ENCODE measurements at regions not wholly inside any gene's neighbourhood (a gene's known extent, or its start where the extent isn't known, plus 50 kb on each side); places are given as distances from the start of the nearest gene placed in this dataset.
"Not testable (repeated sequence)": the region's sequence is repeated elsewhere in the genome, so short reads cannot be mapped to it uniquely, and the experiment has no call there.

DNA sequence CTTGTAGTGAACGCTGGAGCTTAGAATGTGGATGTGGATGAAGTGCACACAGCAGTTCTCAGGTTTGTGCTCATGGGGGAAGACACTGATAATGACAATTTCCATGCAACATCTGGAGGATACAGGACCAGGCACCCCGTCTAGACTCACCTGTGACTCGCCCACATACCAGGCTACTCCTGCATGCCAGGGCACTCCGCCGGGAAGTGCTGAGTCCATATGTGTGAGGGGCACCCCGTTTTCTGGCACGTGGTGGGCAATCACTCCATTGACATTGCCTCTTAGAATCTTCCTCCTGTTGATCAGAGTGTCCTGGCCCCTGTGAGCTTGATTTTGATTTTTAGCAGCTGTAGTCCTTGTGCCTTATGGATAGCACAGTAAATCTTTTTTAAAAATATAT is 90.9 kb upstream of the LRPAP1 start:
- H3K9me3 ChIP-seq = no peaks in the 10 kb centered on the region
- H3K36me3 ChIP-seq = no peaks in the 10 kb centered on the region
- no peaks in the 10 kb centered on the region for H3K4me1 ChIP-seq
- TF ChIP-seq POLR2A (IDR thresholded peaks at IDR 0.05) = no peak
- TF ChIP-seq, protein P1, sequence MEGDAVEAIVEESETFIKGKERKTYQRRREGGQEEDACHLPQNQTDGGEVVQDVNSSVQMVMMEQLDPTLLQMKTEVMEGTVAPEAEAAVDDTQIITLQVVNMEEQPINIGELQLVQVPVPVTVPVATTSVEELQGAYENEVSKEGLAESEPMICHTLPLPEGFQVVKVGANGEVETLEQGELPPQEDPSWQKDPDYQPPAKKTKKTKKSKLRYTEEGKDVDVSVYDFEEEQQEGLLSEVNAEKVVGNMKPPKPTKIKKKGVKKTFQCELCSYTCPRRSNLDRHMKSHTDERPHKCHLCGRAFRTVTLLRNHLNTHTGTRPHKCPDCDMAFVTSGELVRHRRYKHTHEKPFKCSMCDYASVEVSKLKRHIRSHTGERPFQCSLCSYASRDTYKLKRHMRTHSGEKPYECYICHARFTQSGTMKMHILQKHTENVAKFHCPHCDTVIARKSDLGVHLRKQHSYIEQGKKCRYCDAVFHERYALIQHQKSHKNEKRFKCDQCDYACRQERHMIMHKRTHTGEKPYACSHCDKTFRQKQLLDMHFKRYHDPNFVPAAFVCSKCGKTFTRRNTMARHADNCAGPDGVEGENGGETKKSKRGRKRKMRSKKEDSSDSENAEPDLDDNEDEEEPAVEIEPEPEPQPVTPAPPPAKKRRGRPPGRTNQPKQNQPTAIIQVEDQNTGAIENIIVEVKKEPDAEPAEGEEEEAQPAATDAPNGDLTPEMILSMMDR (IDR thresholded peaks at IDR 0.05) = no peak
- intact Hi-C loops (cut with DNase I) = no loop called here
- peaks cover 0 to 77% (median 0%) of the 10 kb centered on the region in 4 donors for H3K27me3 ChIP-seq
- no peak overlapping the region for H3K4me3 ChIP-seq
- DNase-seq = no peak
- H3K27ac ChIP-seq = no peak overlapping the region
- 59 to 65% methylated on average over 5 to 7 of the region's 7 CpGs for WGBS, 2 donors

DNA sequence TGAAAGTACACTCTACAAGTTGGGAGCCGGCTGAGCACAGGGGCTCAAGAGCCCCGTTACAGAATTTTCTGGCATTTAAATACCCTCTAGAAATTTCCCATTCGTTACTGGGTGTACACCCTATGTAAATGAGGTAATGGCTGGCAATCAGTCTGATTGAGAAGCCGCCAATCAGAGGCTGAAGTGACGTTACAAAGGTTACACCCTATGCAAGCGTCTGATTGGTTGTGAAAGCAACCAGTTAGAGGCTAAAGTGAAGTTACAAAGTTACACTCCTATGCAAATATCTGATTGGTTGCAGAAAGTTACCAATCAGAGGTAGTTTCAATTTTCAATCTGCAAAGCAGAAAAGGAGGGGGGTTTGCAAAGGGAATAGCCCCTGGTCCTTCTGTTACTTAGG is 88.1 kb upstream of the LRPAP1 start:
- H3K27me3 ChIP-seq = peaks cover 0 to 66% (median 0%) of the 10 kb centered on the region in 4 donors
- H3K27ac ChIP-seq; H3K4me3 ChIP-seq; intact Hi-C loops (cut with DNase I); H3K36me3 ChIP-seq; DNase-seq; H3K9me3 ChIP-seq; H3K4me1 ChIP-seq: not testable (repeated sequence)
- 33 to 47% methylated on average over 6 of the region's 6 CpGs for WGBS, 2 donors

DNA sequence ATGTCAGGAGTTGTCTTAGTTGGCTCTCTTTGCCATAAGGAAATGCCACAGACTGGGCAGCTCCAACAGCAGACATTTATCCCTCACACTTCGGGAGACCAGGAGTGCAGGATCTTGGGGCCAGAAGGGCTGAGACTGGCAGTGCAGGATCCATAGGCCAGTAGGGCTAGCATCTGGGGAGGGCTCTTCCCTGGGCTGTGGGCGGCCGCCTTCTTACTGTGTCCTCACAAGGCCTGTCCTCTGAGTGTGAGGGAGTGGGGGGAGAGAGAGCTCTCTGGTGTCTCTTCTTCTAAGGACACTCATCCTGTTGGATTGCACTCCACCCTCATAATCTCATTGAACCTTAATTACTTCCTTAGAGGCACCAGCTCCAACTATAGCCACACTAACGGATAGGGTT is 87.5 kb upstream of the LRPAP1 start:
- H3K9me3 ChIP-seq; H3K4me1 ChIP-seq; DNase-seq; H3K4me3 ChIP-seq; H3K27ac ChIP-seq; intact Hi-C loops (cut with DNase I); H3K36me3 ChIP-seq: not testable (repeated sequence)
- 75 to 83% methylated on average over 1 to 3 of the region's 4 CpGs for WGBS, 2 donors
- peaks cover 0 to 64% (median 0%) of the 10 kb centered on the region in 4 donors for H3K27me3 ChIP-seq

GRCh38 chr4:3618341-3618740 is 86.1 kb upstream of the LRPAP1 start:
- H3K9me3 ChIP-seq; H3K36me3 ChIP-seq; H3K4me1 ChIP-seq; DNase-seq; intact Hi-C loops (cut with DNase I); H3K4me3 ChIP-seq; H3K27ac ChIP-seq: not testable (repeated sequence)
- H3K27me3 ChIP-seq = peaks cover 0 to 50% (median 0%) of the 10 kb centered on the region in 4 donors
- WGBS, 2 donors = 71 to 82% methylated on average over 3 of the region's 3 CpGs

- WGBS, 2 donors = 75 to 84% methylated on average over 27 to 33 of the region's 40 CpGs
- Histone ChIP-seq H3K9me3 (no peaks in the 10 kb centered on the region), H3K36me3 (no peaks in the 10 kb centered on the region), H3K27me3 (peaks cover 0 to 42% (median 0%) of the 10 kb centered on the region in 4 donors), H3K4me1 (no peaks in the 10 kb centered on the region), H3K27ac (no peak overlapping the region), H3K4me3 (no peak overlapping the region)
- TF ChIP-seq, protein P1 (IDR thresholded peaks at IDR 0.05) = no peak
- TF ChIP-seq POLR2A (IDR thresholded peaks at IDR 0.05) = no peak
- DNase-seq = no peak
- intact Hi-C loops (cut with DNase I) = no loop called here
Measured at GRCh38 chr4:3615386-3616286, 83.4 kb upstream of the LRPAP1 start.

DNA sequence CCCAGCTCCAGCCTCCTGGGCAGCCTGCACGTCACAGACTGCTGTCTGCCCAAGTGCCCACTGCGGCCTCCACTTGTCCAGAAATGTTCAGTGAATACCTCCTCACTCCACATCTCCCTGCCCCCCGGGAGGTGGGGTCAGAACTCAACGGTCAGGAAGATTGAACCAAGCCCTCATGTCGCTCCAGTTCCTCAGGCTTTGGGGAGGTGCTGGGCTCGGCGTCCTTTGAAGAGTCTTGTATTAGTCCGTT is 82.4 kb upstream of the LRPAP1 start:
- intact Hi-C loops (cut with DNase I) = no loop called here
- Histone ChIP-seq H3K27me3 (peaks cover 0 to 35% (median 0%) of the 10 kb centered on the region in 4 donors), H3K9me3 (no peaks in the 10 kb centered on the region), H3K27ac (no peak overlapping the region), H3K4me1 (no peaks in the 10 kb centered on the region), H3K4me3 (no peak overlapping the region), H3K36me3 (no peaks in the 10 kb centered on the region)
- TF ChIP-seq, protein P1 (IDR thresholded peaks at IDR 0.05) = no peak
- no peak for TF ChIP-seq POLR2A (IDR thresholded peaks at IDR 0.05)
- WGBS, 2 donors = 85 to 95% methylated on average over 4 to 5 of the region's 8 CpGs
- no peak for DNase-seq
